ENCODE measurements at regions not wholly inside any gene's neighbourhood (a gene's known extent, or its start where the extent isn't known, plus 50 kb on each side); places are given as distances from the start of the nearest gene placed in this dataset.

GRCh38 chr9:73527521-73527920, 375.9 kb downstream of the ANXA1 start:
- Histone ChIP-seq H3K27ac (no peak overlapping the region), H3K27me3 (no peaks in the 10 kb centered on the region), H3K4me1 (no peaks in the 10 kb centered on the region), H3K36me3 (no peaks in the 10 kb centered on the region), H3K4me3 (no peak overlapping the region), H3K9me3 (no peaks in the 10 kb centered on the region)
- WGBS, 2 donors = 50 to 83% methylated on average over 1 of the region's 1 CpG
- DNase-seq (no peak), ATAC-seq (ENCODE audit: low FRiP score in 2 of 2) (no peak)
- TF ChIP-seq EP300 (IDR thresholded peaks at IDR 0.05) = no peak
- TF ChIP-seq POLR2AphosphoS5 (IDR thresholded peaks at IDR 0.05) = no peak
- TF ChIP-seq CTCF (IDR thresholded peaks at IDR 0.05) = no peak
- no peak for TF ChIP-seq POLR2A (IDR thresholded peaks at IDR 0.05)

GRCh38 chr9:73528926-73529325, 377.3 kb downstream of the ANXA1 start:
- TF ChIP-seq POLR2AphosphoS5 (IDR thresholded peaks at IDR 0.05) (no peak), EP300 (IDR thresholded peaks at IDR 0.05) (no peak), POLR2A (IDR thresholded peaks at IDR 0.05) (no peak), CTCF (IDR thresholded peaks at IDR 0.05) (no peak)
- DNase-seq (no peak), ATAC-seq (ENCODE audit: low FRiP score in 2 of 2) (no peak)
- H3K9me3 ChIP-seq = no peaks in the 10 kb centered on the region
- H3K36me3 ChIP-seq = no peaks in the 10 kb centered on the region
- no peaks in the 10 kb centered on the region for H3K4me1 ChIP-seq
- 81 to 86% methylated on average over 4 of the region's 4 CpGs for WGBS, 2 donors
- no peak overlapping the region for H3K27ac ChIP-seq
- no peak overlapping the region for H3K4me3 ChIP-seq
- H3K27me3 ChIP-seq = no peaks in the 10 kb centered on the region

- no peak overlapping the region for H3K27ac ChIP-seq
- H3K4me3 ChIP-seq = no peak overlapping the region
- whole genome bisulfite sequencing, 2 donors = 100% methylated on average over 1 of the region's 1 CpG
- ATAC-seq (ENCODE audit: low FRiP score in 2 of 2) (no peak), DNase-seq (no peak)
- H3K4me1 ChIP-seq = no peaks in the 10 kb centered on the region
- TF ChIP-seq POLR2A (IDR thresholded peaks at IDR 0.05) (no peak), CTCF (IDR thresholded peaks at IDR 0.05) (no peak), POLR2AphosphoS5 (IDR thresholded peaks at IDR 0.05) (no peak), EP300 (IDR thresholded peaks at IDR 0.05) (no peak)
- H3K27me3 ChIP-seq = no peaks in the 10 kb centered on the region
- H3K9me3 ChIP-seq = no peaks in the 10 kb centered on the region
- H3K36me3 ChIP-seq = no peaks in the 10 kb centered on the region
Observed at GRCh38 chr9:73529666-73530065, 378.0 kb downstream of the ANXA1 start.

DNA sequence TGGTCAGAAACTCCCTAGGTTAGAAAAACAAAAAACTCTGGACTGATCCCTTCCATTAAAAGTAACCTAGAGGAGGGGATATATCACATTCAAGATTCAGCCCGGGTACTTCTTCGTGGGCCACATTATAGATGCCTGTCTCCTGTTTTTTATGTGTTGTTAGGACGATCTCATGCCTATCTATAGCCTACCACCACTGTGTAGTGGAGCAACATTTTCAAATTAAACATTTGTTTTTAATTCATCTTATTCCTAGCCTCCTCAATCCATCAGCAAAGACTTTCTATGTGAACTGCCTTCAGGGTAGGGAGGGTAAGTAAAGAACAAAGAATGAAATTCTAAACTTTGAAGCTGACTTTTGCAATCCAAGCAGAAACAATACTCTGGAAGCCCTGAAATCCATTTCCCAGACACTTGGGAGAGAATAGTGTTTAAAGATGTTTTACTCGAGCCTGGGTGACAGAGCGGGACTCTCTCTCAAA, 379.4 kb downstream of the ANXA1 start:
- WGBS, 2 donors = 85 to 87% methylated on average over 5 of the region's 5 CpGs
- TF ChIP-seq POLR2A (IDR thresholded peaks at IDR 0.05) = no peak
- TF ChIP-seq POLR2AphosphoS5 (IDR thresholded peaks at IDR 0.05) = no peak
- Histone ChIP-seq H3K4me3 (no peak overlapping the region), H3K27ac (no peak overlapping the region), H3K9me3 (no peaks in the 10 kb centered on the region), H3K36me3 (no peaks in the 10 kb centered on the region), H3K4me1 (no peaks in the 10 kb centered on the region), H3K27me3 (no peaks in the 10 kb centered on the region)
- ATAC-seq (ENCODE audit: low FRiP score in 2 of 2) = no peak
- DNase-seq = no peak

- DNase-seq (no peak), ATAC-seq (ENCODE audit: low FRiP score in 2 of 2) (no peak)
- H3K27ac ChIP-seq = no peak overlapping the region
- H3K9me3 ChIP-seq = no peaks in the 10 kb centered on the region
- no peak overlapping the region for H3K4me3 ChIP-seq
- no peaks in the 10 kb centered on the region for H3K36me3 ChIP-seq
- 53 to 57% methylated on average over 4 of the region's 4 CpGs for WGBS, 2 donors
- no peaks in the 10 kb centered on the region for H3K27me3 ChIP-seq
- TF ChIP-seq POLR2A (IDR thresholded peaks at IDR 0.05) = no peak
- no peak for TF ChIP-seq POLR2AphosphoS5 (IDR thresholded peaks at IDR 0.05)
- no peak for TF ChIP-seq CTCF (IDR thresholded peaks at IDR 0.05)
- TF ChIP-seq EP300 (IDR thresholded peaks at IDR 0.05) = no peak
- H3K4me1 ChIP-seq = no peaks in the 10 kb centered on the region
Observed at GRCh38 chr9:73531658-73532057, 380.0 kb downstream of the ANXA1 start.

Measured in upper lobe of left lung (tissue), 6 donors.